Fibroblast of the conjunctiva (primary cell): ENCODE measurements at regions not wholly inside any gene's neighbourhood (a gene's known extent, or its start where the extent isn't known, plus 50 kb on each side); places are given as distances from the start of the nearest gene placed in this dataset.
A peak's percentile ranks its signal among the peaks of the same experiment; 100 is the strongest.
"Not testable (repeated sequence)": the region's sequence is repeated elsewhere in the genome, so short reads cannot be mapped to it uniquely, and the experiment has no call there.

Experiments used
- DNase-seq: peaks from one replicate; pipeline ENCODE4 v3.0.0-alpha.2; 2010; ENCODE audit warnings: low read depth

- no peak for DNase-seq
Measured at GRCh38 chr1:71345491-71345890, 264.7 kb upstream of the ZRANB2 start.

DNA sequence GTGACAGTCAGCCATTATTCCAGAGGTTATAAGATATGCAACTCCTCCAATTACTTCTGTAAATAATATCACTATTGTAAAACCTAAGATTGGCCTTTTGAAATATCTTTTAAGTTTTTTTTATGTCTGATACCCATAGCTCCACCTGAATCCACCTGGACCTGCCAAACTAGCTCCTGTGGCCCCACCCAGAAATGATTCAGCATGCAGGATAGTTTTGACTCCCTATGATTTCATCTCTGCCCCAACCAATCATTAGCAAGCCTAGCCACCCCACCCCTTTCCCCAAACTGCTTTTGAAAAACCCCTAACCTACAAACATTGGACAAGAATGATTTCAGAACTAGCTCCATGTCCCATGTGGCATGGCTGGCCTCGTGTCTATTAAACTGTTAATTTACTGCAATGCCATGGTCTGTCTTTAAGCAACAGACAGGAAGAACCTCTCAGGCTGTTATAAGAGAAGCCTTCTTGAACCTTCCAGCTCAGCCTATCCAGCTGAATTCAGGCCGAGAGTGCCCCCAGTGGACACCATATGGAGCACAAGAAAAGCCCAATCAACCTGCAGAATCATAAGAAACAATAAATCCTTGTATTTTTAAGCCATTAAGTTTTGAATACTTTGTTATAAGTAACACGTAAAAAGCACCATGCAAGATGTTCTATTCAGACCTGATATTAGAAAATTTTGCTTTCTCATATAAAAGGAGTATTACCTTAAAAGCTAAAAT, 263.0 kb upstream of the ZRANB2 start:
- no peak for DNase-seq

DNA sequence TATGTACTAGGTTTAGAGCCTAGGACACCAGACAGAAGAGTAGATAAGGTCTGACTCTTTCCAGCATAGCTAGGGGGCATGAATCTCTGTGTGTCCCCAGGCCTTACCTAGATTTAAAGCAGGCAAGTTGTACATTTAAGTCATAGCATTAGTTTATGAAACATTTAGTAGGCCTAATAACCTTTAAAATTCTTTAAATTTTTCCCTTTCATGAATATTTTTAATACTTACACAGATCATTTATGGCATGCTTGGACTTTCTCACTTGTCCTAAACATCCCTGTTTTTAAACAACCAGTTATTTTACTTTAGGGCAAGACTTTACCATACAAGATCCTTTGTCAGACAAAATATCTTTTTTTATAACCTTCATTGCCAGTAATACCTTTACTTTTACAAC, 258.4 kb upstream of the ZRANB2 start:
- DNase-seq: no peak

- DNase-seq: no peak
Measured at GRCh38 chr1:71330991-71331390, 250.2 kb upstream of the ZRANB2 start.

DNA sequence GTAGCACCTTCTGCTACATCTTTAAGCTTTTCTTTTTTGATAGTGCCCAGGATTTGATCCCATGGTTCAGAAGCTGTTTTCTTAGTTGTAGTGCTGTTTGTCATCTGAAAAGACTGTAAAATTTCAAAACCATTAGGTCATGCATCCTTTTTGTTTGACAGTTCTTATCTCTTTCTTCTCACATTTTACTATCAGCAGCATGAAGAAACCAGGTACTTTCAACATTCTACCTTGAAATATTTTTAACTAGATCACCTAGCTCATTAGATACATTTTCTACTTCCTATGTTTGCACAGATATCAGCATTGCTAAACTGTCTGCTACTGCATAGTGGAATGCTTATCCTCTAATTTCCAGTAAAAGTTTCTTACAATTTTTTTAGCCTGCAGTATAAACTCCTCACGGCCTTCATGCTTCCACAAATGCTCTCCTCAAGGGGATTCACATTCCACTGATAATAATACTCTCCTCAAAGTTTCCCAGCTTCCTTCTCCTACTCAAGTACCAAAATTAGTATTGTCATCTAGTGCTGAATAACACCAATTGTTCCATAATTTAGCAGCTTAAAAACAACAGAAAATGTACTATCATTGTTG, 243.9 kb upstream of the ZRANB2 start:
- no peak for DNase-seq

GRCh38 chr1:71312545-71312944, 231.7 kb upstream of the ZRANB2 start:
- DNase-seq: no peak

- no peak for DNase-seq
Measured at GRCh38 chr1:71311376-71311775, 230.5 kb upstream of the ZRANB2 start.

GRCh38 chr1:71307451-71307850, 226.6 kb upstream of the ZRANB2 start:
- DNase-seq: peak; percentile 44

DNA sequence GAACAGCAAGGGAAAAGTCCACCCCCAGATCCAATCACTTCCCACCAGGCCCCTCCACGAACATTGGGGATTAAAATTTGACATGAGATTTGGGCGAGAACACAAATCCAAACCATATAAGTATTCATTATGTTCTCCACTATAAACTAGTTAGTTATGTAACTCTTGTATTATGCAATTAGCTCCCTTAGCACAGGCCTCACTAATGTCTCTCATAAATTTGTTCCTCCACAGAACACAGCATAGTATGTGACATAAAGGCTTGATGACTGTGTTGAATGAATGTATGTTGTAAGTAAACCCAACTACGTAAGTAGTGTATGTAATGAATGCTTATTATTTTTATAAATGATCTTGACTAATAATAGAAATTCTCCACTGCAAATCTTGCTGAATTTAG, 223.3 kb upstream of the ZRANB2 start:
- no peak for DNase-seq

GRCh38 chr1:71303617-71304041, 222.8 kb upstream of the ZRANB2 start:
- no peak for DNase-seq

DNA sequence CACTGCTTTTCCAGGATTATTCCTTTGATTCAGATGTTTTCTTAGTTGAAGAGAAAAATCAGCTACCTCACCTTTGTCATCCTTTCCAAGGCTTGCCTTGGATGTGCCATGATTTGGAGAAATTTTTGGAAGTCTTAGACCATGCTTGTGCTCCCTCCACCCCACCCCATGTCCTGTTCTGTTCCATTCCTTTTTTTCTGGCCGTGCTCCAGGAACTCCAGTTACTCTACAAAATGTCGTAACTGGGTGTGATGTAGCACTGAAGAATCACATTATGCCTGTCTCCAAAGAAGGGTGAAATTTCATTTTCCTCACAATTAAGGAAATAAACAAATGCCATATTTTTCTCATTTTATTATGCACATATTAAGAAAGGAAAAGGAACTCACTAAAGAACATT, 217.8 kb upstream of the ZRANB2 start:
- no peak for DNase-seq

DNA sequence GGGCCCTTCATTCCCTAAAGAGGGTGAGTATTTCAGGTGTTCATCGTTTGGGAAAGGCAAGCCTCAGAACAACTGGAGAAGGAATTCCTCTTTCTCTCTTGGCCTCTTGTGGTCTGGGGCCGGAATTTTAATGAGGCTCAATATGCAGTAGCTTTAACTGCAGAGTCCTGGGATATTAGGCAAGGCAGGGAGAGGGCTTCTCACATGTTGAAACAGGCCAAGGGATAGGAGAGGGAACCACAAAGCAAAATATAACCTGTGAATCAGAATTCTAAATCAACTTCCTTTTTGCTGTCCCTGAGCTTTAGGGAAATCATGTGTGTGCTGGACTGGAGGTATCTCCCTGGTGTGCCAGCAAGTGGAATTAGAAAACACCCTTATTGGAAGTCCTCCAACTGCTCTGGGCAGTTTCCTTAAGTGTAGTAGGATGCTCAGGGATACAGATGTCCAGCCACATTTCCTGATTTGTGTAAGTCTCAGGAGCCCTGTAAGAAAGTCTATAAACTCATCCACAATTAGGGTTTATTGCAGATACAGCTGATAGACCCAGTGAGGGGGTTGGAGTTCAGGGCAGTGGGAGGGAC, 215.8 kb upstream of the ZRANB2 start:
- no peak for DNase-seq

GRCh38 chr1:71295350-71295749, 214.5 kb upstream of the ZRANB2 start:
- no peak for DNase-seq

GRCh38 chr1:71294178-71294577, 213.3 kb upstream of the ZRANB2 start:
- DNase-seq: no peak

DNA sequence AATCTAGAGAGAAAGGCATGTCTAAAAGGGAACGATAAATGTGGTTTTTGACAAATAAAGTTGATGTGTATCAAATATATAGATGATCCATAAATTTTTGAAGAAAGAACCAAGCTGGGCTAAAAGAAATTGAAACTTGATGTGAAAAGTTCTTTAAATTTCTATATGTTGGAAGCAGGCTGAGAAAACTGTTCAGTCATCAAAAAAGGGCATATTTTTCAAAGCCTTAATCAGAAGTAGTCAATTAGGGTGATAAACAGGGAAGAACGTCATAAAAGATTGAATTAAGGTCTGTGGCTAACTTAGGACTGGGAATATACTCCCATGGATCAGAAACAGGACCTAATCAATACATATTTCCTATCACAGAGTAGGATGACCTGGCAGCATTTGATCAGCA, 211.4 kb upstream of the ZRANB2 start:
- no peak for DNase-seq

- not testable (repeated sequence) for DNase-seq
Measured at GRCh38 chr1:71290506-71291237, 209.8 kb upstream of the ZRANB2 start.

GRCh38 chr1:71285529-71285928, 204.7 kb upstream of the ZRANB2 start:
- DNase-seq: no peak

GRCh38 chr1:71276466-71276865, 195.6 kb upstream of the ZRANB2 start:
- no peak for DNase-seq

- no peak for DNase-seq
Measured at GRCh38 chr1:71273334-71273733, 192.5 kb upstream of the ZRANB2 start.

DNA sequence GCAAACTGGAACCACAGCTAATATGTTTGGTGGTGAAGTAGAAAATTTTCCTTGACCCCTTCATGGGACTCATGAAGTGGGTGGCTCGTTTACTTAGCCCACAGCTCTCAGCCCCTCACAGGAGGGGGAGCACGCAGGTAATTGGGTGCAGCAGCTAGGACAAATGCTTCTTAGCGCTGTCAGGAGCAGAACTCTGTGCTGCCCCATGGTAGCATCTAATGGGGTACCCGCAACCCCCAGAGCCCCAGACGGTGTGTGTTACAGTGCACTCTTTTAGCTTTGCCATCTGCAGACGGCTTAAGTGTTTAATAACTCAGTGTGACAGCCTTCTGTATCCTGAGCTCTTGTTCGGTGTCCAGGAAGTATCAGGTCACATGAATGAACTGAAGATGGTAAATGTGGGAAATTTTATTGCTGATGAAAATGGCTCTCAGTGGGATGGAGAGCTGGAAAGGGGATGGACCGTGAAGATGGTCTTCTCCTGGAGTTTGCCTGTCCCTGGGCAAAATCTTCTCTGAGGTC, 189.6 kb upstream of the ZRANB2 start:
- no peak for DNase-seq

GRCh38 chr1:71269818-71270217, 189.0 kb upstream of the ZRANB2 start:
- DNase-seq: no peak

GRCh38 chr1:71269179-71269578, 188.3 kb upstream of the ZRANB2 start:
- no peak for DNase-seq

GRCh38 chr1:71267220-71267619, 186.4 kb upstream of the ZRANB2 start:
- no peak for DNase-seq
